ENCODE measurements at regions not wholly inside any gene's neighbourhood (a gene's known extent, or its start where the extent isn't known, plus 50 kb on each side); places are given as distances from the start of the nearest gene placed in this dataset.

DNA sequence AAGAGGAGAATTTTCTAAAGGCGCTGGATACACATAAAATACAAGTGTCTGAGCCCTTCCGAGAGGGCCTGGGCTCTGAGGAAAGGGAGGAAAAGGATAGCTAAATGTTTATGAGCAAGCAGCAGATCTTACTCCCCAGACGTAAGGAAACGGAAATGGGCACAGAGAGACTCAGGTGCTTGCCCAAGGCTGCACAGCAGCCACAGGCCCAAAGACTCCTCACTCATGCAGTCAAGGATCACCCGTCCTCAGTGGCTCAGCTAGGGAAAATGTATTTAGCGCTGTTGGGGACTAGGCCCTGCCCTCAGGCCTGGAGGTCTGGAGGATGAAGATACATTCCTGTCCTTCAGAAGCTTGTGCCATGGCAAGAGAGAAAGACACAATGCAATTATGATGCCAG, 107.2 kb upstream of the SYT13 start:
- DNase-seq (ENCODE audit: low spot score) (no peak), ATAC-seq (no peak)
- Mint-ChIP-seq H3K27me3 (ENCODE audit: insufficient read depth, low read depth, poor library complexity) (peaks cover 13% of the 10 kb centered on the region), H3K27ac (no peak overlapping the region), H3K4me1 (peaks cover 8% of the 10 kb centered on the region), H3K36me3 (ENCODE audit: low read depth) (no peaks in the 10 kb centered on the region), H3K4me3 (no peak overlapping the region), H3K9me3 (no peaks in the 10 kb centered on the region)
- no peaks in the 10 kb centered on the region for H3K4me1 ChIP-seq (ENCODE audit: insufficient read depth)
- H3K4me2 ChIP-seq: no peak overlapping the region
- no peaks in the 10 kb centered on the region for H4K20me1 ChIP-seq (replicated peaks; ENCODE audit: insufficient read depth)
- no peaks in the 10 kb centered on the region for H3K36me3 ChIP-seq (ENCODE audit: insufficient read depth)
- no peak for TF ChIP-seq NANOG (IDR thresholded peaks at IDR 0.05; ENCODE audit: borderline replicate concordance)
- no peak for TF ChIP-seq POLR2AphosphoS5 (IDR thresholded peaks at IDR 0.05; ENCODE audit: low read depth)
- no peak for TF ChIP-seq JUNB (IDR thresholded peaks at IDR 0.05; ENCODE audit: unreplicated experiment)
- TF ChIP-seq, protein P1, sequence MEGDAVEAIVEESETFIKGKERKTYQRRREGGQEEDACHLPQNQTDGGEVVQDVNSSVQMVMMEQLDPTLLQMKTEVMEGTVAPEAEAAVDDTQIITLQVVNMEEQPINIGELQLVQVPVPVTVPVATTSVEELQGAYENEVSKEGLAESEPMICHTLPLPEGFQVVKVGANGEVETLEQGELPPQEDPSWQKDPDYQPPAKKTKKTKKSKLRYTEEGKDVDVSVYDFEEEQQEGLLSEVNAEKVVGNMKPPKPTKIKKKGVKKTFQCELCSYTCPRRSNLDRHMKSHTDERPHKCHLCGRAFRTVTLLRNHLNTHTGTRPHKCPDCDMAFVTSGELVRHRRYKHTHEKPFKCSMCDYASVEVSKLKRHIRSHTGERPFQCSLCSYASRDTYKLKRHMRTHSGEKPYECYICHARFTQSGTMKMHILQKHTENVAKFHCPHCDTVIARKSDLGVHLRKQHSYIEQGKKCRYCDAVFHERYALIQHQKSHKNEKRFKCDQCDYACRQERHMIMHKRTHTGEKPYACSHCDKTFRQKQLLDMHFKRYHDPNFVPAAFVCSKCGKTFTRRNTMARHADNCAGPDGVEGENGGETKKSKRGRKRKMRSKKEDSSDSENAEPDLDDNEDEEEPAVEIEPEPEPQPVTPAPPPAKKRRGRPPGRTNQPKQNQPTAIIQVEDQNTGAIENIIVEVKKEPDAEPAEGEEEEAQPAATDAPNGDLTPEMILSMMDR (conservative IDR thresholded peaks at IDR 0.05; ENCODE audit: low read depth in 2 of 2): no peak
- no peak for TF ChIP-seq EZH2phosphoT487 (IDR thresholded peaks at IDR 0.05; ENCODE audit: unreplicated experiment)
- no peak for TF ChIP-seq STAT1 (IDR thresholded peaks at IDR 0.05; ENCODE audit: unreplicated experiment)
- TF ChIP-seq EZH2 (IDR thresholded peaks at IDR 0.05; ENCODE audit: low read depth, unreplicated experiment): no peak
- no peak for TF ChIP-seq CREB1 (CRISPR knock-in tag; IDR thresholded peaks at IDR 0.05; ENCODE audit: low read depth)
- TF ChIP-seq ZNF114 (CRISPR knock-in tag; IDR thresholded peaks at IDR 0.05): no peak
- TF ChIP-seq, protein P2, sequence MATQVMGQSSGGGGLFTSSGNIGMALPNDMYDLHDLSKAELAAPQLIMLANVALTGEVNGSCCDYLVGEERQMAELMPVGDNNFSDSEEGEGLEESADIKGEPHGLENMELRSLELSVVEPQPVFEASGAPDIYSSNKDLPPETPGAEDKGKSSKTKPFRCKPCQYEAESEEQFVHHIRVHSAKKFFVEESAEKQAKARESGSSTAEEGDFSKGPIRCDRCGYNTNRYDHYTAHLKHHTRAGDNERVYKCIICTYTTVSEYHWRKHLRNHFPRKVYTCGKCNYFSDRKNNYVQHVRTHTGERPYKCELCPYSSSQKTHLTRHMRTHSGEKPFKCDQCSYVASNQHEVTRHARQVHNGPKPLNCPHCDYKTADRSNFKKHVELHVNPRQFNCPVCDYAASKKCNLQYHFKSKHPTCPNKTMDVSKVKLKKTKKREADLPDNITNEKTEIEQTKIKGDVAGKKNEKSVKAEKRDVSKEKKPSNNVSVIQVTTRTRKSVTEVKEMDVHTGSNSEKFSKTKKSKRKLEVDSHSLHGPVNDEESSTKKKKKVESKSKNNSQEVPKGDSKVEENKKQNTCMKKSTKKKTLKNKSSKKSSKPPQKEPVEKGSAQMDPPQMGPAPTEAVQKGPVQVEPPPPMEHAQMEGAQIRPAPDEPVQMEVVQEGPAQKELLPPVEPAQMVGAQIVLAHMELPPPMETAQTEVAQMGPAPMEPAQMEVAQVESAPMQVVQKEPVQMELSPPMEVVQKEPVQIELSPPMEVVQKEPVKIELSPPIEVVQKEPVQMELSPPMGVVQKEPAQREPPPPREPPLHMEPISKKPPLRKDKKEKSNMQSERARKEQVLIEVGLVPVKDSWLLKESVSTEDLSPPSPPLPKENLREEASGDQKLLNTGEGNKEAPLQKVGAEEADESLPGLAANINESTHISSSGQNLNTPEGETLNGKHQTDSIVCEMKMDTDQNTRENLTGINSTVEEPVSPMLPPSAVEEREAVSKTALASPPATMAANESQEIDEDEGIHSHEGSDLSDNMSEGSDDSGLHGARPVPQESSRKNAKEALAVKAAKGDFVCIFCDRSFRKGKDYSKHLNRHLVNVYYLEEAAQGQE (IDR thresholded peaks at IDR 0.05; ENCODE audit: unreplicated experiment): no peak
- TF ChIP-seq ZNF331 (CRISPR knock-in tag; IDR thresholded peaks at IDR 0.05; ENCODE audit: low read depth): no peak
- TF ChIP-seq, protein P3, sequence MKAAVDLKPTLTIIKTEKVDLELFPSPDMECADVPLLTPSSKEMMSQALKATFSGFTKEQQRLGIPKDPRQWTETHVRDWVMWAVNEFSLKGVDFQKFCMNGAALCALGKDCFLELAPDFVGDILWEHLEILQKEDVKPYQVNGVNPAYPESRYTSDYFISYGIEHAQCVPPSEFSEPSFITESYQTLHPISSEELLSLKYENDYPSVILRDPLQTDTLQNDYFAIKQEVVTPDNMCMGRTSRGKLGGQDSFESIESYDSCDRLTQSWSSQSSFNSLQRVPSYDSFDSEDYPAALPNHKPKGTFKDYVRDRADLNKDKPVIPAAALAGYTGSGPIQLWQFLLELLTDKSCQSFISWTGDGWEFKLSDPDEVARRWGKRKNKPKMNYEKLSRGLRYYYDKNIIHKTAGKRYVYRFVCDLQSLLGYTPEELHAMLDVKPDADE (IDR thresholded peaks at IDR 0.05): no peak
- TF ChIP-seq, protein P4, sequence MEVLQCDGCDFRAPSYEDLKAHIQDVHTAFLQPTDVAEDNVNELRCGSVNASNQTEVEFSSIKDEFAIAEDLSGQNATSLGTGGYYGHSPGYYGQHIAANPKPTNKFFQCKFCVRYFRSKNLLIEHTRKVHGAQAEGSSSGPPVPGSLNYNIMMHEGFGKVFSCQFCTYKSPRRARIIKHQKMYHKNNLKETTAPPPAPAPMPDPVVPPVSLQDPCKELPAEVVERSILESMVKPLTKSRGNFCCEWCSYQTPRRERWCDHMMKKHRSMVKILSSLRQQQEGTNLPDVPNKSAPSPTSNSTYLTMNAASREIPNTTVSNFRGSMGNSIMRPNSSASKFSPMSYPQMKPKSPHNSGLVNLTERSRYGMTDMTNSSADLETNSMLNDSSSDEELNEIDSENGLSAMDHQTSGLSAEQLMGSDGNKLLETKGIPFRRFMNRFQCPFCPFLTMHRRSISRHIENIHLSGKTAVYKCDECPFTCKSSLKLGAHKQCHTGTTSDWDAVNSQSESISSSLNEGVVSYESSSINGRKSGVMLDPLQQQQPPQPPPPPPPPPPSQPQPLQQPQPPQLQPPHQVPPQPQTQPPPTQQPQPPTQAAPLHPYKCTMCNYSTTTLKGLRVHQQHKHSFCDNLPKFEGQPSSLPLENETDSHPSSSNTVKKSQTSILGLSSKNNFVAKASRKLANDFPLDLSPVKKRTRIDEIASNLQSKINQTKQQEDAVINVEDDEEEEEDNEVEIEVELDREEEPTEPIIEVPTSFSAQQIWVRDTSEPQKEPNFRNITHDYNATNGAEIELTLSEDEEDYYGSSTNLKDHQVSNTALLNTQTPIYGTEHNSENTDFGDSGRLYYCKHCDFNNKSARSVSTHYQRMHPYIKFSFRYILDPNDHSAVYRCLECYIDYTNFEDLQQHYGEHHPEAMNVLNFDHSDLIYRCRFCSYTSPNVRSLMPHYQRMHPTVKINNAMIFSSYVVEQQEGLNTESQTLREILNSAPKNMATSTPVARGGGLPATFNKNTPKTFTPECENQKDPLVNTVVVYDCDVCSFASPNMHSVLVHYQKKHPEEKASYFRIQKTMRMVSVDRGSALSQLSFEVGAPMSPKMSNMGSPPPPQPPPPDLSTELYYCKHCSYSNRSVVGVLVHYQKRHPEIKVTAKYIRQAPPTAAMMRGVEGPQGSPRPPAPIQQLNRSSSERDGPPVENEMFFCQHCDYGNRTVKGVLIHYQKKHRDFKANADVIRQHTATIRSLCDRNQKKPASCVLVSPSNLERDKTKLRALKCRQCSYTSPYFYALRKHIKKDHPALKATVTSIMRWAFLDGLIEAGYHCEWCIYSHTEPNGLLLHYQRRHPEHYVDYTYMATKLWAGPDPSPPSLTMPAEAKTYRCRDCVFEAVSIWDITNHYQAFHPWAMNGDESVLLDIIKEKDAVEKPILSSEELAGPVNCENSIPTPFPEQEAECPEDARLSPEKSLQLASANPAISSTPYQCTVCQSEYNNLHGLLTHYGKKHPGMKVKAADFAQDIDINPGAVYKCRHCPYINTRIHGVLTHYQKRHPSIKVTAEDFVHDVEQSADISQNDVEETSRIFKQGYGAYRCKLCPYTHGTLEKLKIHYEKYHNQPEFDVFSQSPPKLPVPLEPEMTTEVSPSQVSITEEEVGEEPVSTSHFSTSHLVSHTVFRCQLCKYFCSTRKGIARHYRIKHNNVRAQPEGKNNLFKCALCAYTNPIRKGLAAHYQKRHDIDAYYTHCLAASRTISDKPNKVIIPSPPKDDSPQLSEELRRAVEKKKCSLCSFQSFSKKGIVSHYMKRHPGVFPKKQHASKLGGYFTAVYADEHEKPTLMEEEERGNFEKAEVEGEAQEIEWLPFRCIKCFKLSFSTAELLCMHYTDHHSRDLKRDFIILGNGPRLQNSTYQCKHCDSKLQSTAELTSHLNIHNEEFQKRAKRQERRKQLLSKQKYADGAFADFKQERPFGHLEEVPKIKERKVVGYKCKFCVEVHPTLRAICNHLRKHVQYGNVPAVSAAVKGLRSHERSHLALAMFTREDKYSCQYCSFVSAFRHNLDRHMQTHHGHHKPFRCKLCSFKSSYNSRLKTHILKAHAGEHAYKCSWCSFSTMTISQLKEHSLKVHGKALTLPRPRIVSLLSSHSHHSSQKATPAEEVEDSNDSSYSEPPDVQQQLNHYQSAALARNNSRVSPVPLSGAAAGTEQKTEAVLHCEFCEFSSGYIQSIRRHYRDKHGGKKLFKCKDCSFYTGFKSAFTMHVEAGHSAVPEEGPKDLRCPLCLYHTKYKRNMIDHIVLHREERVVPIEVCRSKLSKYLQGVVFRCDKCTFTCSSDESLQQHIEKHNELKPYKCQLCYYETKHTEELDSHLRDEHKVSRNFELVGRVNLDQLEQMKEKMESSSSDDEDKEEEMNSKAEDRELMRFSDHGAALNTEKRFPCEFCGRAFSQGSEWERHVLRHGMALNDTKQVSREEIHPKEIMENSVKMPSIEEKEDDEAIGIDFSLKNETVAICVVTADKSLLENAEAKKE (CRISPR knock-in tag; IDR thresholded peaks at IDR 0.05): no peak
- no peak overlapping the region for H3K27ac ChIP-seq (ENCODE audit: low read depth)
- no peak overlapping the region for H2AFZ ChIP-seq
- H3K4me3 ChIP-seq: no peak overlapping the region
- H3K9me2 ChIP-seq (ENCODE audit: insufficient read depth): no peaks in the 10 kb centered on the region
- no peaks in the 10 kb centered on the region for H3K79me2 ChIP-seq (replicated peaks; ENCODE audit: insufficient read depth)
- H3F3A ChIP-seq (replicated peaks; ENCODE audit: low read depth): no peaks in the 10 kb centered on the region
- no peaks in the 10 kb centered on the region for H3K27me3 ChIP-seq (ENCODE audit: insufficient read depth)

Data from GM23338 (cell line).